ENCODE measurements at regions not wholly inside any gene's neighbourhood (a gene's known extent, or its start where the extent isn't known, plus 50 kb on each side); places are given as distances from the start of the nearest gene placed in this dataset.
"Not testable (repeated sequence)": the region's sequence is repeated elsewhere in the genome, so short reads cannot be mapped to it uniquely, and the experiment has no call there.

GRCh38 chr5:17374973-17375742 is 122.9 kb upstream of the TAF11L2 start:
- no peak for DNase-seq (ENCODE audit: low read depth)
- no peak overlapping the region for H3K4me3 ChIP-seq (ENCODE audit: low read depth, low read length)
- no peak for TF ChIP-seq CTCF (conservative IDR thresholded peaks at IDR 0.05; ENCODE audit: low read depth, low read length)

GRCh38 chr5:17375886-17376285 is 122.1 kb upstream of the TAF11L2 start:
- not testable (repeated sequence) for DNase-seq (ENCODE audit: low read depth); H3K4me3 ChIP-seq (ENCODE audit: low read depth, low read length)

GRCh38 chr5:17378346-17378997 is 119.6 kb upstream of the TAF11L2 start:
- H3K4me3 ChIP-seq (ENCODE audit: low read depth, low read length) = no peak overlapping the region
- DNase-seq (ENCODE audit: low read depth) = no peak
- no peak for TF ChIP-seq CTCF (conservative IDR thresholded peaks at IDR 0.05; ENCODE audit: low read depth, low read length)

GRCh38 chr5:17379100-17379951 is 118.7 kb upstream of the TAF11L2 start:
- no peak for TF ChIP-seq CTCF (conservative IDR thresholded peaks at IDR 0.05; ENCODE audit: low read depth, low read length)
- DNase-seq (ENCODE audit: low read depth) = no peak
- no peak overlapping the region for H3K4me3 ChIP-seq (ENCODE audit: low read depth, low read length)

- DNase-seq (ENCODE audit: low read depth) = no peak
- TF ChIP-seq CTCF (conservative IDR thresholded peaks at IDR 0.05; ENCODE audit: low read depth, low read length) = no peak
- H3K4me3 ChIP-seq (ENCODE audit: low read depth, low read length) = no peak overlapping the region
Measured at GRCh38 chr5:17381932-17382331, 116.1 kb upstream of the TAF11L2 start.

- TF ChIP-seq CTCF (conservative IDR thresholded peaks at IDR 0.05; ENCODE audit: low read depth, low read length) = no peak
- H3K4me3 ChIP-seq (ENCODE audit: low read depth, low read length) = no peak overlapping the region
- no peak for DNase-seq (ENCODE audit: low read depth)
Measured at GRCh38 chr5:17383526-17383925, 114.5 kb upstream of the TAF11L2 start.

- no peak for DNase-seq (ENCODE audit: low read depth)
- H3K4me3 ChIP-seq (ENCODE audit: low read depth, low read length) = no peak overlapping the region
- no peak for TF ChIP-seq CTCF (conservative IDR thresholded peaks at IDR 0.05; ENCODE audit: low read depth, low read length)
Measured at GRCh38 chr5:17384181-17384580, 113.8 kb upstream of the TAF11L2 start.
